GM08714 (cell line): ENCODE measurements at regions not wholly inside any gene's neighbourhood (a gene's known extent, or its start where the extent isn't known, plus 50 kb on each side); places are given as distances from the start of the nearest gene placed in this dataset.
"Not testable (repeated sequence)": the region's sequence is repeated elsewhere in the genome, so short reads cannot be mapped to it uniquely, and the experiment has no call there.

Source experiments
- H3K4me3 ChIP-seq: fragments of 200-500 bp; sonication (Bioruptor generic); 2 replicates; pipeline ENCODE4 v1.5.1; 2014; ENCODE audit warnings: mild to moderate bottlenecking, low read length, inconsistent platforms
- ZNF274 ChIP-seq: IDR thresholded peaks from 2 replicates; pipeline ENCODE4 v1.6.1; 2012; ENCODE audit warnings: mild to moderate bottlenecking, low read depth, low read length

- TF ChIP-seq ZNF274: no peak
- no peak overlapping the region for H3K4me3 ChIP-seq
Observed at GRCh38 chr12:17108877-17109541, 503.0 kb upstream of the LMO3 start.

- no peak for TF ChIP-seq ZNF274
- H3K4me3 ChIP-seq: no peak overlapping the region
Observed at GRCh38 chr12:17104801-17105200, 498.8 kb upstream of the LMO3 start.

GRCh38 chr12:17097674-17098073 lies 491.7 kb upstream of the LMO3 start:
- no peak for TF ChIP-seq ZNF274
- no peak overlapping the region for H3K4me3 ChIP-seq

GRCh38 chr12:17084831-17085230 lies 478.9 kb upstream of the LMO3 start:
- TF ChIP-seq ZNF274: no peak
- no peak overlapping the region for H3K4me3 ChIP-seq

DNA sequence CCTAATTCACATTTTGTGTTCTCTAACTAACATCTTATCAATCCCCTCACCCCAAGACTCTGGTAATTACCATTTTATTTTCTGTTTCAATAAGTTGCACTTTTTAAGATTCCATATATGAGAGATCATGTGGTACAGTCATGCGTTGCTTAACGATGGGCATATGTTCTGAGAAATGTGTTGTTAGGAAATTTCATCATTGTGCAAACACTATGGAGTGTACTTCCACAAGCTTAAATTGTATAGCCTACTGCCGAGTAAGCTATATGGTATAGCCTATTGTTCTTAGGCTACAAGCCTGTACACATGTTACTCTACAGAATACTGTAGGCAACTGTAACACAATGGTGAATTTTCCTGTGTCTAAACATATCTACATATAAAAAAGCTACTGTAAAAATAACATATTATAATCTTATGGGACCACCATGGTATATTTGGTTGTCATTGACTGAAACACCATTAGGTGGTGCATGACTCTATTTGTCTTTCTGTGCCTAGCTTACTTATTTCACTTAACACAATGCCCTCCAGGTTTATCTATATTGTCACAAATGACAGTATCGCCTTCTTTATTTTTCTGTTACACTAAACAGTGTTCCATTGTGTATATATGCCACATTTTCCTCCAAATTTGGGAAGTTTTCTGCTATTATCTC lies 473.4 kb upstream of the LMO3 start:
- TF ChIP-seq ZNF274: no peak
- no peak overlapping the region for H3K4me3 ChIP-seq

GRCh38 chr12:17077594-17077993 lies 471.6 kb upstream of the LMO3 start:
- TF ChIP-seq ZNF274: no peak
- no peak overlapping the region for H3K4me3 ChIP-seq

DNA sequence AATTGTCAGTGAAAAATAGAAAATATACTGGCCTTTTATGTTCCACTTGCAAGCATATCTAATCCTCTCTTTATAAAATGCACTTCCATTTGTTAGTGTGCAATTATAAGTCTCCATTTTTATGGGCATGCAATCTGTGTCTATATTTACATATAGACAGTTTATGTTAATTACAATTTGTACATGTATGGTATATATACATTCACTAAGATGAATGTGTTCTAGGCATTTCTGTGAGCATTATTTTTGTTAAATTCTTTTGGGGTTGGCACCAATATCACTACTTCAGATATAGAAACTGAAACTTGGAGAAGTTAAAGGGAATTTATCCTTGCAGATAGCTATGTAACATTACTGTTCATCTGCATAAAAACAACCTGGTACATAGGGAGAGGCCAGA lies 470.8 kb upstream of the LMO3 start:
- no peak overlapping the region for H3K4me3 ChIP-seq
- no peak for TF ChIP-seq ZNF274

- TF ChIP-seq ZNF274: no peak
- no peak overlapping the region for H3K4me3 ChIP-seq
Observed at GRCh38 chr12:17076028-17076744, 470.2 kb upstream of the LMO3 start.

DNA sequence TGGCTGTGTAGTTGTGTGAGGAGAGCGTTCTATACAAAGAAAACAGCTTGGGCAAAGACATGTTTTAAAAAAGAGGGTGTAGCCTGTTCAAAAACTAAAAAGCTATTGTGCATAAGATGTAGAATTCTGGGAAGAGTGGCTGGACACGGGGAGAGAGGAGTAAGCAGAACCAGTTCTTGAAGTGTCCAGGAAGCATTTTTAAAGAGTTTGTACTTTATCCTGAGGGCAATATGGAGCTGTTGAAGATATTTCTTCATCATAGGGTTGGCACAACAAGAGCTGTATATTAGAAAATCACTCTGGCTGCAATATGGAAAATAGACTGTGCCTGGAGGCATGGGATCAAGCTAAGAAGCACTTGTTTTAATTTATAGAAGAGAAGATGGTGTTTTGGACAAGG lies 458.9 kb upstream of the LMO3 start:
- H3K4me3 ChIP-seq: no peak overlapping the region
- TF ChIP-seq ZNF274: no peak

GRCh38 chr12:17062267-17063036 lies 456.5 kb upstream of the LMO3 start:
- H3K4me3 ChIP-seq: no peak overlapping the region

DNA sequence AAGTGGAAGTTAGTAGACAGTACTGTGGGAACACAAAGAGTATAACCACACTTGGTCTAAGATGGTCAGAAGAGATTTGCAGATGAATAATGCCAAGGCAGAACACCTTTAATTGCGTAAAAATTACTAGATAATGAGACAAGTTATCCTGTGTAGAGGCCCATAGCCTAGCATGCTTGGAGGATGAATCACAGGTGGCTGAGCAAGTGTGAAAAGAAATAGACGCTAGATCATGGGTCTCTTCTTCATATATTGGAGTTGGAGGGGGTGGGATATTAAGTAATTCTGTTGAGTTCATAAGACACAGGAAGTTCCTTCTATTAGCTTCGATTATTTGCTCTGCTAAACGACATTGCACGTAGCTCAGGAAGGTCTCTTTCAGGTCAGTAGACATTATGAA lies 454.3 kb upstream of the LMO3 start:
- H3K4me3 ChIP-seq: no peak overlapping the region
- no peak for TF ChIP-seq ZNF274

More at GRCh38 chr12:17062267-17063036, 456.5 kb upstream of the LMO3 start:
- TF ChIP-seq ZNF274: no peak

DNA sequence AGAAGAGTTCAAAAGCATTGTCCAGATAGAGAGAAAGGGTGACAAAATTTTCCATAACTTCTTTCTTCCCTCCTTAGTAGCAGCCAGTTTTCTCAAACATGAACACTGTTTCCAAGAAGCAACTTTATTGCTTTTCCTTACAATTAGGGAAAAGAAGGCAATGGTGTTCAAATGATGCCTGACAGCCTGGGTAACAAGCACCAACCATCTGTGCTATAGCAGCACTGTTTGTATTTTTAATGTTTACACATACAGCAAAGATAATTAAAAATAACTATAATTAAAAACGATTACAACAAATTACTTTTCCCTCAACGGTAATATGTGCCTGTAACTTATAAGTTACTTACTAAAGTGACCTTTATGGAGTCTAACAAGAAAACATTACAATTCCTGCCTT lies 450.6 kb upstream of the LMO3 start:
- H3K4me3 ChIP-seq: no peak overlapping the region
- no peak for TF ChIP-seq ZNF274

DNA sequence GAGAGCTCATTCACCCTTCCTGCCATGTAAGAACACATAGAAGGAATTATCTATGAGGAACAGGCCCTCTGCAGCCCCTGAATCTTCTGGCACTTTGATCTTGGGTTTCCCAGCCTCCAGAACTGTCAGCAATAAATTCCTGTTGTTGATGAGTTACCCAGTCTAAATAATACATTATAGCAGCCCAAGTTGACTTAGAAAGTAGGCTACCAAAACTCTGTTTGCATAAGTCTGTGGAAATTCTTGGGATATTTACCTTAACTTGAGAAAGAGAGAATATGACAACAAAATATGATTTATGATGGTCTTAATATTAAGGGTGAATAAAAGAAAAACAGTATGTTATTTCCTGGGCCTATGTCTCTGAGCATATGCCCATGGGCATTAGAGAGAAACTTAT lies 433.0 kb upstream of the LMO3 start:
- no peak overlapping the region for H3K4me3 ChIP-seq
- TF ChIP-seq ZNF274: no peak

DNA sequence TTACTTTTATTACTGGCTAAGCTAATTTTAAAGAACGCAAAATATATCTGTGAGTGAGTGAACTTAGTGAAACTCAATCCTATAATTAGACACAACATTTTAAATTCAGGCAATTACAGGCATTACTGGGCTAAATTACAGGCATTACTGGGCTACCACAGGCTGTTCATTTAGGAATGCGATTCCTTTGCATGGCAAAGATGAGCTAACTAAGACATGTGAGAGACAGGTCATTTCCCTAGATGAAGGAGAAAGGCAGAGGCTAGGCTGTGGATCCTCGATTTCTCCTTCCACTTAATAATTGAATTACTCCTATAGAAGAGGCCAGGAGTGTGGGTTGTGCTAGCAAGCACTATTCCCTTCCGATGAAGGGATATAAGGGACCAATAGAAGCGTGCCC lies 429.4 kb upstream of the LMO3 start:
- no peak for TF ChIP-seq ZNF274
- H3K4me3 ChIP-seq: no peak overlapping the region

DNA sequence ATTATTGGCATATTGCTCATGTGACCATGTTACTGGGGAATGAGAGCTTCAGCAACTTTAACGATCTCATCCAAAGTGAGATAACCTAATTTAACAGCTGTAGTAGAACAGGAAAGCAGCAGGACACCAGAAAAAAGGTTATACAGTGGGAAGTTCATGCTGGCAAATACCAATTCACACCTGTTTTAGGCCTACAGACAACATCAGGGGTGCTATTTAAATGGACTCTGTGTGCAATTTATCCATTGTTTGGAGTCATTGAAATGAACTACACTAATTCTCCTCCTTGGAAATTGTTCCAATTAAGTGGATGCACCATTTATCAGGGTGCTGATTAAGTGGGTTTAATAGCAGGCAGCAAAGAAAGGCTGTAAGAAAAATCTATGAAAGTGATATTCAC lies 424.4 kb upstream of the LMO3 start:
- no peak overlapping the region for H3K4me3 ChIP-seq
- no peak for TF ChIP-seq ZNF274

GRCh38 chr12:17028348-17028747 lies 422.4 kb upstream of the LMO3 start:
- H3K4me3 ChIP-seq: no peak overlapping the region
- TF ChIP-seq ZNF274: no peak

- not testable (repeated sequence) for H3K4me3 ChIP-seq
Observed at GRCh38 chr12:17025424-17025823, 419.5 kb upstream of the LMO3 start.
